ENCODE measurements at regions not wholly inside any gene's neighbourhood (a gene's known extent, or its start where the extent isn't known, plus 50 kb on each side); places are given as distances from the start of the nearest gene placed in this dataset.
A peak's percentile ranks its signal among the peaks of the same experiment; 100 is the strongest.

GRCh38 chr1:218809061-218809460 lies 364.6 kb upstream of the LYPLAL1 start:
- no peak for TF ChIP-seq CTCF (IDR thresholded peaks at IDR 0.05)
- Histone ChIP-seq H3K9me3 (no peaks in the 10 kb centered on the region), H3K4me1 (peaks cover 0 to 8% of the 10 kb centered on the region in 2 donors), H3K36me3 (no peaks in the 10 kb centered on the region), H3K27me3 (no peaks in the 10 kb centered on the region), H3K27ac (no peak overlapping the region), H3K4me3 (no peak overlapping the region)
- DNase-seq (ENCODE audit: low spot score) = no peak

GRCh38 chr1:218809625-218810024 lies 364.1 kb upstream of the LYPLAL1 start:
- H3K4me3 ChIP-seq = no peak overlapping the region
- no peak for DNase-seq (ENCODE audit: low spot score)
- H3K27me3 ChIP-seq = no peaks in the 10 kb centered on the region
- H3K9me3 ChIP-seq = no peaks in the 10 kb centered on the region
- no peaks in the 10 kb centered on the region for H3K36me3 ChIP-seq
- no peak for TF ChIP-seq CTCF (IDR thresholded peaks at IDR 0.05)
- peaks cover 0 to 8% of the 10 kb centered on the region in 2 donors for H3K4me1 ChIP-seq
- H3K27ac ChIP-seq = no peak overlapping the region

- Histone ChIP-seq H3K36me3 (no peaks in the 10 kb centered on the region), H3K4me3 (no peak overlapping the region), H3K4me1 (peaks cover 0 to 8% of the 10 kb centered on the region in 2 donors), H3K9me3 (no peaks in the 10 kb centered on the region), H3K27ac (no peak overlapping the region), H3K27me3 (no peaks in the 10 kb centered on the region)
- no peak for TF ChIP-seq CTCF (IDR thresholded peaks at IDR 0.05)
- no peak for DNase-seq (ENCODE audit: low spot score)
These were observed 363.4 kb upstream of the LYPLAL1 start for GRCh38 chr1:218810306-218810705.

- no peak overlapping the region for H3K4me3 ChIP-seq
- TF ChIP-seq CTCF (IDR thresholded peaks at IDR 0.05) = no peak
- H3K27ac ChIP-seq = peak overlapping the region in 1 of 2 donors; percentile 33
- H3K27me3 ChIP-seq = no peaks in the 10 kb centered on the region
- H3K4me1 ChIP-seq = peaks cover 0 to 8% of the 10 kb centered on the region in 2 donors
- H3K36me3 ChIP-seq = no peaks in the 10 kb centered on the region
- no peaks in the 10 kb centered on the region for H3K9me3 ChIP-seq
- no peak for DNase-seq (ENCODE audit: low spot score)
These were observed 362.2 kb upstream of the LYPLAL1 start for GRCh38 chr1:218811497-218811896.

GRCh38 chr1:218812360-218812759 lies 361.3 kb upstream of the LYPLAL1 start:
- no peak overlapping the region for H3K27ac ChIP-seq
- H3K27me3 ChIP-seq = no peaks in the 10 kb centered on the region
- no peak for DNase-seq (ENCODE audit: low spot score)
- no peaks in the 10 kb centered on the region for H3K9me3 ChIP-seq
- H3K36me3 ChIP-seq = no peaks in the 10 kb centered on the region
- TF ChIP-seq CTCF (IDR thresholded peaks at IDR 0.05) = no peak
- H3K4me1 ChIP-seq = peaks cover 0 to 8% of the 10 kb centered on the region in 2 donors
- no peak overlapping the region for H3K4me3 ChIP-seq

GRCh38 chr1:218813237-218813636 lies 360.4 kb upstream of the LYPLAL1 start:
- Histone ChIP-seq H3K36me3 (no peaks in the 10 kb centered on the region), H3K27ac (no peak overlapping the region), H3K27me3 (no peaks in the 10 kb centered on the region), H3K4me3 (no peak overlapping the region), H3K4me1 (peaks cover 0 to 8% of the 10 kb centered on the region in 2 donors), H3K9me3 (no peaks in the 10 kb centered on the region)
- no peak for TF ChIP-seq CTCF (IDR thresholded peaks at IDR 0.05)
- no peak for DNase-seq (ENCODE audit: low spot score)
